Right atrium auricular region (tissue), 2 donors: ENCODE measurements at regions not wholly inside any gene's neighbourhood (a gene's known extent, or its start where the extent isn't known, plus 50 kb on each side); places are given as distances from the start of the nearest gene placed in this dataset.

Experiments
- DNase-seq: peaks from one replicate; pipeline ENCODE4 v3.0.0-alpha.2; 2019; ENCODE audit warnings: low spot score
- H3K27ac ChIP-seq, 2 donors: fragments of 200-600 bp; sonication (generic); 1 replicate in 1 of 2; 2 replicates in 1 of 2; pipeline ENCODE4 v1.5.1; 2016 to 2019
- H3K27me3 ChIP-seq, 2 donors: fragments of 200-600 bp; sonication (generic); one replicate each; pipeline versions ENCODE4 v1.5.1 to v1.6.0; 2017 to 2019
- H3K36me3 ChIP-seq: fragments of 200-600 bp; sonication (generic); one replicate; pipeline ENCODE4 v1.5.1; 2016
- H3K4me1 ChIP-seq, 2 donors: fragments of 200-600 bp; sonication (generic); one replicate each; pipeline versions ENCODE4 v1.5.1 to v1.6.0; 2017 to 2019
- H3K4me3 ChIP-seq, 2 donors: fragments of 200-600 bp; sonication (generic); 1 replicate in 1 of 2; 2 replicates in 1 of 2; pipeline ENCODE4 v1.5.1; 2017 to 2019; ENCODE audit warnings: mild to moderate bottlenecking in 1 of 2, moderate library complexity in 1 of 2
- H3K9me3 ChIP-seq, 2 donors: fragments of 200-600 bp; sonication (generic); one replicate each; pipeline ENCODE4 v1.5.1; 2019
- CTCF ChIP-seq, 2 donors: fragments of 200-600 bp; sonication (generic); IDR thresholded peaks; one replicate each; pipeline ENCODE4 v1.5.1; 2019; ENCODE audit warnings: antibody characterized with exemption in 2 of 2

- Histone ChIP-seq H3K4me1 (no peaks in the 10 kb centered on the region), H3K4me3 (no peak overlapping the region), H3K9me3 (no peaks in the 10 kb centered on the region), H3K27ac (no peak overlapping the region), H3K36me3 (no peaks in the 10 kb centered on the region), H3K27me3 (no peaks in the 10 kb centered on the region)
- no peak for DNase-seq
- no peak for TF ChIP-seq CTCF (IDR thresholded peaks at IDR 0.05)
Measured at GRCh38 chr4:137390707-137391106, 141.6 kb downstream of the PCDH18 start.

GRCh38 chr4:137389911-137390520 is 142.3 kb downstream of the PCDH18 start:
- H3K27me3 ChIP-seq, result no peaks in the 10 kb centered on the region
- H3K4me1 ChIP-seq, result no peaks in the 10 kb centered on the region
- no peak overlapping the region for H3K4me3 ChIP-seq
- TF ChIP-seq CTCF (IDR thresholded peaks at IDR 0.05), result no peak
- H3K27ac ChIP-seq, result no peak overlapping the region
- H3K9me3 ChIP-seq, result no peaks in the 10 kb centered on the region
- no peak for DNase-seq
- no peaks in the 10 kb centered on the region for H3K36me3 ChIP-seq

DNA sequence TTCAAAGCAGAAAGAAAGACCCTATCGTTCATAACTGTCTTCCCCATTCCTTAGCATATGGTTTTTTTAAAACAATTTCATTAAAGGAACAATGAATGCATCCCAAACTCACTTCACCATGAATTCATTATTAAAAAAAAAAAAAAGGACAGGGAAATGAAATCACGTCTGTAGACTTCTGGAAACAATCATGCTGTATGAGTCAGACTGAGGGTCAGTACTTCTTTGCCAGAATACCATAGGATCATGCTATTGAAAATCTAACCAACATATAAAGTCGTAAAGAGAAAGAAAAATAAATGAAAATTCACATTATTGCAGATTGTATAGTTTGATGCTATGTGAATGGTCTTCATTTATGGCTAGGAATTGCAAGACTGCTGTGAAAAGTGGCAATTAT is 144.4 kb downstream of the PCDH18 start:
- no peak for TF ChIP-seq CTCF (IDR thresholded peaks at IDR 0.05)
- H3K27ac ChIP-seq, result no peak overlapping the region

GRCh38 chr4:137384476-137384875 is 147.8 kb downstream of the PCDH18 start:
- DNase-seq, result no peak
- H3K27me3 ChIP-seq, result no peaks in the 10 kb centered on the region
- H3K27ac ChIP-seq, result no peak overlapping the region
- H3K4me3 ChIP-seq, result no peak overlapping the region
- H3K9me3 ChIP-seq, result no peaks in the 10 kb centered on the region
- no peak for TF ChIP-seq CTCF (IDR thresholded peaks at IDR 0.05)
- no peaks in the 10 kb centered on the region for H3K36me3 ChIP-seq
- H3K4me1 ChIP-seq, result no peaks in the 10 kb centered on the region

More for the DNA sequence above, 144.4 kb downstream of the PCDH18 start:
- Histone ChIP-seq H3K4me3 (no peak overlapping the region), H3K4me1 (no peaks in the 10 kb centered on the region), H3K36me3 (no peaks in the 10 kb centered on the region), H3K27me3 (no peaks in the 10 kb centered on the region), H3K9me3 (no peaks in the 10 kb centered on the region)
- DNase-seq, result no peak

DNA sequence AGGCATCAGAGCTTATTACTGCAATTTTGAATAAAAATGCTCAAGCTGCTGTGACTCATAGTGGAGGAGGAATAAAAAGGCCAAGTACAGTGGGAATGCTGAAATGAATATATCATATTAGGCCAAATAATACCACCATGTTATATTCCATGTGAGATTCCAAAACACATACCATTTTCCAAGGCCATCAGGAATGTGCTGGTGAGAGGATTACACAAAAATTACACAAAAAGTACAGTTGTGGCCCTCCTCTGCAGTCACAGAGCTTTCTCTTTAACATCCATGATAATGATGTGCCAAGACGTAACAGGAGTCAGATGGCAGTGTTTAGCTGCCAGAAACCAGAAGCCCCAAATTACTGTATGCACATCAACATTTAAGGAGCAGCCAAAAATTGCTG is 153.5 kb downstream of the PCDH18 start:
- no peak overlapping the region for H3K4me3 ChIP-seq
- no peaks in the 10 kb centered on the region for H3K36me3 ChIP-seq
- no peaks in the 10 kb centered on the region for H3K27me3 ChIP-seq
- no peak for TF ChIP-seq CTCF (IDR thresholded peaks at IDR 0.05)
- DNase-seq, result no peak
- no peaks in the 10 kb centered on the region for H3K9me3 ChIP-seq
- H3K4me1 ChIP-seq, result no peaks in the 10 kb centered on the region
- no peak overlapping the region for H3K27ac ChIP-seq

DNA sequence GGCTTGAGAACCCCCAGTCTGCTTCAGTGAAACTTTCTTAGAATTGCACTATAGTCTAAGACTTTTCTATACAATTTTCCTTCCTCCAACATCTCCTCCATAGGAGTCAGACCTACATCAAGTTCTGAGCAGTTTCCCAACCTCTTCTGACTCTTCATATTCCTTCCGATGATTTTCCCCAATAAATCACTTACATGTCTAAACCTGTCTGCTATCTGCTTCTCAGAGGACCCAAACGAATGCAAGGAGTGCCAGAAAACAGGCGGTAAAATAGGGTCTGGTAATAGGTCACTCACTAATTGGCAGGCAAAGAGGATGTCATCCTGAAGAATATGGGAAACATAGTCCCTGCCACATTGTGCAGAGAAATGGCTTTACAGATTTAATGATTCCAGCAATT is 153.9 kb downstream of the PCDH18 start:
- Histone ChIP-seq H3K27ac (no peak overlapping the region), H3K36me3 (no peaks in the 10 kb centered on the region), H3K27me3 (no peaks in the 10 kb centered on the region), H3K9me3 (no peaks in the 10 kb centered on the region), H3K4me3 (no peak overlapping the region), H3K4me1 (no peaks in the 10 kb centered on the region)
- DNase-seq, result no peak
- no peak for TF ChIP-seq CTCF (IDR thresholded peaks at IDR 0.05)
